ENCODE measurements at regions not wholly inside any gene's neighbourhood (a gene's known extent, or its start where the extent isn't known, plus 50 kb on each side); places are given as distances from the start of the nearest gene placed in this dataset.
"Not testable (repeated sequence)": the region's sequence is repeated elsewhere in the genome, so short reads cannot be mapped to it uniquely, and the experiment has no call there.

DNA sequence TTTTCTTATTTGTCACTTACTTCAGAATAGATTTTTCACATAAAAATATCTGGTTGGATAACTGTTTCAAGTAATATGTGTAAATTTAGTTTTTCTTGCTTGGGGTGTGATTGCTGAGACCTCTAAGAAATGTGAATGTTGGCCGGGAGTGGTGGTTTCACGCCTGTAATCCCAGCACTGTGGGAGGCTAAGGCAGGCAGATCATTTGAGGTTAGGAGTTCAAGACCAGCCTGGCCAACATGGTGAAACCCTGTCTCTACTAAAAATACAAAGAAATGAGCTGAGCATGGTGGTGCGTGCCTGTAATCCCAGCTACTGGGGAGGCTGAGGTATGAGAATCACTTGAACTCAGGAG is 161.5 kb downstream of the REEP3 start:
- not testable (repeated sequence) for H3K4me2 ChIP-seq (ENCODE audit: insufficient read depth, low read length, poor library complexity, severe bottlenecking); H3K23ac ChIP-seq (ENCODE audit: low read depth, low read length, poor library complexity); H2BK5ac ChIP-seq (ENCODE audit: low read length); H3K27ac ChIP-seq (replicated peaks; ENCODE audit: low read length); DNase-seq (ENCODE audit: low spot score); H3K14ac ChIP-seq (ENCODE audit: low read length); H4K91ac ChIP-seq (ENCODE audit: low read depth, low read length, poor library complexity); H2AFZ ChIP-seq (ENCODE audit: low read length); H3K36me3 ChIP-seq (replicated peaks in 1 of 2; ENCODE audit: control insufficient read depth in 2 of 2, insufficient read depth in 2 of 2, low read length in 2 of 2); H3K79me1 ChIP-seq (ENCODE audit: low read depth, low read length); H2BK120ac ChIP-seq (ENCODE audit: low read depth, low read length); H3K9me3 ChIP-seq (replicated peaks in 1 of 2; ENCODE audit: control insufficient read depth in 2 of 2, insufficient read depth in 1 of 2, low read depth in 1 of 2, low read length in 2 of 2); H3K9ac ChIP-seq (ENCODE audit: low read depth, low read length, poor library complexity); H3K4me3 ChIP-seq (ENCODE audit: low read length in 2 of 2); H3K4ac ChIP-seq (ENCODE audit: low read length); H4K8ac ChIP-seq (ENCODE audit: low read depth, low read length); H3K18ac ChIP-seq (ENCODE audit: low read length); H2BK15ac ChIP-seq (ENCODE audit: low read length); H2AK5ac ChIP-seq (ENCODE audit: low read depth, low read length); H3K27me3 ChIP-seq (ENCODE audit: control insufficient read depth in 3 of 3, insufficient read depth in 3 of 3, low read depth in 1 of 3, low read length in 3 of 3); H2BK12ac ChIP-seq (ENCODE audit: low read length); H3K4me1 ChIP-seq (ENCODE audit: control insufficient read depth in 2 of 2, insufficient read depth in 1 of 2, low read depth in 1 of 2, low read length in 2 of 2)
- WGBS, 2 donors (ENCODE audit: extremely low coverage in 2 of 2, insufficient read length in 2 of 2, insufficient replicate concordance in 1 of 2), result no CpG with 5 or more reads among the region's 3 CpGs

DNA sequence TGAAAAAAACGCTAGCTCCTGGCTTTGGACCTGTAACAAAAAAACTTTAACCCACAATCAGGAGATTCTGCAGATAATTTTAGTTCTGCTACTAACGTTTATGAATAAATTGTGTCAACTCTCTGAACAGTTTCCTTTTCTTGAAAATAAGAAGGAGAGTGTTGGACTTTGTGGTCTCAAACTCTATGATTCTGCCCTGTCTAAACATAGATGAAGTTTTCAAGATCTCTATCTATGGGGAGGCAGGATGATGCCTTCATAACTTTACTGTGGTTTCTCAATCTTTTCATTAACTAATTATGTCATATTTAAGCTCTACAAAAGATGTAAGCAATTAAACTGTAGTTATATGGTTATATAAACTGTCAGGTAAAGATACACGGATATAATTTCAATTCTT is 162.0 kb downstream of the REEP3 start:
- H3K4me2 ChIP-seq (ENCODE audit: insufficient read depth, low read length, poor library complexity, severe bottlenecking), result no peak overlapping the region
- no peak overlapping the region for H3K23ac ChIP-seq (ENCODE audit: low read depth, low read length, poor library complexity)
- no peak overlapping the region for H2BK120ac ChIP-seq (ENCODE audit: low read depth, low read length)
- H3K9me3 ChIP-seq (replicated peaks in 1 of 2; ENCODE audit: control insufficient read depth in 2 of 2, insufficient read depth in 1 of 2, low read depth in 1 of 2, low read length in 2 of 2), result no peaks in the 10 kb centered on the region
- no peak overlapping the region for H2BK15ac ChIP-seq (ENCODE audit: low read length)
- no peak overlapping the region for H3K4ac ChIP-seq (ENCODE audit: low read length)
- no peak overlapping the region for H4K8ac ChIP-seq (ENCODE audit: low read depth, low read length)
- H3K27me3 ChIP-seq (ENCODE audit: control insufficient read depth in 3 of 3, insufficient read depth in 3 of 3, low read depth in 1 of 3, low read length in 3 of 3), result no peaks in the 10 kb centered on the region
- no peak overlapping the region for H2AK5ac ChIP-seq (ENCODE audit: low read depth, low read length)
- H2BK12ac ChIP-seq (ENCODE audit: low read length), result no peak overlapping the region
- H3K14ac ChIP-seq (ENCODE audit: low read length), result no peak overlapping the region
- no peak for DNase-seq (ENCODE audit: low spot score)
- H3K18ac ChIP-seq (ENCODE audit: low read length), result no peak overlapping the region
- H2AFZ ChIP-seq (ENCODE audit: low read length), result no peak overlapping the region
- no peaks in the 10 kb centered on the region for H3K79me1 ChIP-seq (ENCODE audit: low read depth, low read length)
- WGBS, 2 donors (ENCODE audit: extremely low coverage in 2 of 2, insufficient read length in 2 of 2, insufficient replicate concordance in 1 of 2), result no CpG with 5 or more reads among the region's 3 CpGs
- no peak overlapping the region for H2BK5ac ChIP-seq (ENCODE audit: low read length)
- no peak overlapping the region for H3K9ac ChIP-seq (ENCODE audit: low read depth, low read length, poor library complexity)
- no peak overlapping the region for H3K27ac ChIP-seq (replicated peaks; ENCODE audit: low read length)
- H4K91ac ChIP-seq (ENCODE audit: low read depth, low read length, poor library complexity), result no peak overlapping the region
- no peaks in the 10 kb centered on the region for H3K36me3 ChIP-seq (replicated peaks in 1 of 2; ENCODE audit: control insufficient read depth in 2 of 2, insufficient read depth in 2 of 2, low read length in 2 of 2)
- H3K4me3 ChIP-seq (ENCODE audit: low read length in 2 of 2), result no peak overlapping the region
- no peaks in the 10 kb centered on the region for H3K4me1 ChIP-seq (ENCODE audit: control insufficient read depth in 2 of 2, insufficient read depth in 1 of 2, low read depth in 1 of 2, low read length in 2 of 2)

DNA sequence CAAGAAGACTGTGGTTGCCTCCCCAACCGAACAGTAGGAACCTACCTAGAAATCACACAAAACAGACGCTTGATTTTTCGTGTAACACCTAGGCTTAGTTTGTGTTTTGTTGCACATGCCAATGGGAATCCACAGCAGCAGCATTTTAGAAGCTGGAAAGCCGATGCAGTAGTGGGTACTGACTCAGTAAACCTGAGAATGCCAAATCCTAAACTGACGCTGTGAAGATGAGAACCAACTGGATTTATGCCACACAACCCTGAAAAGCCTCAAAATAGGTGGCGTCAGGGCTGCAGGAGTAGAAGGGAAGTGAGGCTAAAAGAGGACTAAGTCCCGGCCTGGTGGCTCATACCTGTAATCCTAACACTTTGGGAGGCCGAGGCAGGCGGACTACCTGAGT is 162.5 kb downstream of the REEP3 start:
- Histone ChIP-seq H3K27ac (replicated peaks; ENCODE audit: low read length) (no peak overlapping the region), H2BK15ac (ENCODE audit: low read length) (no peak overlapping the region), H3K79me1 (ENCODE audit: low read depth, low read length) (no peaks in the 10 kb centered on the region), H2AK5ac (ENCODE audit: low read depth, low read length) (no peak overlapping the region), H3K36me3 (replicated peaks in 1 of 2; ENCODE audit: control insufficient read depth in 2 of 2, insufficient read depth in 2 of 2, low read length in 2 of 2) (no peaks in the 10 kb centered on the region), H3K18ac (ENCODE audit: low read length) (no peak overlapping the region), H2BK120ac (ENCODE audit: low read depth, low read length) (no peak overlapping the region), H3K4ac (ENCODE audit: low read length) (no peak overlapping the region), H3K9me3 (replicated peaks in 1 of 2; ENCODE audit: control insufficient read depth in 2 of 2, insufficient read depth in 1 of 2, low read depth in 1 of 2, low read length in 2 of 2) (no peaks in the 10 kb centered on the region), H2BK5ac (ENCODE audit: low read length) (no peak overlapping the region), H3K27me3 (ENCODE audit: control insufficient read depth in 3 of 3, insufficient read depth in 3 of 3, low read depth in 1 of 3, low read length in 3 of 3) (no peaks in the 10 kb centered on the region), H4K8ac (ENCODE audit: low read depth, low read length) (no peak overlapping the region), H3K4me1 (ENCODE audit: control insufficient read depth in 2 of 2, insufficient read depth in 1 of 2, low read depth in 1 of 2, low read length in 2 of 2) (no peaks in the 10 kb centered on the region), H2AFZ (ENCODE audit: low read length) (no peak overlapping the region), H2BK12ac (ENCODE audit: low read length) (no peak overlapping the region), H3K4me2 (ENCODE audit: insufficient read depth, low read length, poor library complexity, severe bottlenecking) (no peak overlapping the region), H4K91ac (ENCODE audit: low read depth, low read length, poor library complexity) (no peak overlapping the region), H3K14ac (ENCODE audit: low read length) (no peak overlapping the region), H3K4me3 (ENCODE audit: low read length in 2 of 2) (no peak overlapping the region), H3K23ac (ENCODE audit: low read depth, low read length, poor library complexity) (no peak overlapping the region), H3K9ac (ENCODE audit: low read depth, low read length, poor library complexity) (no peak overlapping the region)
- WGBS, 2 donors (ENCODE audit: extremely low coverage in 2 of 2, insufficient read length in 2 of 2, insufficient replicate concordance in 1 of 2), result no CpG with 5 or more reads among the region's 9 CpGs
- no peak for DNase-seq (ENCODE audit: low spot score)

- no peak overlapping the region for H2AFZ ChIP-seq (ENCODE audit: low read length)
- no peak overlapping the region for H2BK15ac ChIP-seq (ENCODE audit: low read length)
- no peak overlapping the region for H4K91ac ChIP-seq (ENCODE audit: low read depth, low read length, poor library complexity)
- no peak overlapping the region for H3K4me2 ChIP-seq (ENCODE audit: insufficient read depth, low read length, poor library complexity, severe bottlenecking)
- no peak overlapping the region for H3K14ac ChIP-seq (ENCODE audit: low read length)
- no peaks in the 10 kb centered on the region for H3K4me1 ChIP-seq (ENCODE audit: control insufficient read depth in 2 of 2, insufficient read depth in 1 of 2, low read depth in 1 of 2, low read length in 2 of 2)
- no peak overlapping the region for H2BK12ac ChIP-seq (ENCODE audit: low read length)
- no peaks in the 10 kb centered on the region for H3K9me3 ChIP-seq (replicated peaks in 1 of 2; ENCODE audit: control insufficient read depth in 2 of 2, insufficient read depth in 1 of 2, low read depth in 1 of 2, low read length in 2 of 2)
- no peak overlapping the region for H3K4ac ChIP-seq (ENCODE audit: low read length)
- H3K27ac ChIP-seq (replicated peaks; ENCODE audit: low read length), result no peak overlapping the region
- no peak overlapping the region for H3K4me3 ChIP-seq (ENCODE audit: low read length in 2 of 2)
- H3K9ac ChIP-seq (ENCODE audit: low read depth, low read length, poor library complexity), result no peak overlapping the region
- no peak overlapping the region for H3K18ac ChIP-seq (ENCODE audit: low read length)
- H4K8ac ChIP-seq (ENCODE audit: low read depth, low read length), result no peak overlapping the region
- no peak for DNase-seq (ENCODE audit: low spot score)
- no peaks in the 10 kb centered on the region for H3K36me3 ChIP-seq (replicated peaks in 1 of 2; ENCODE audit: control insufficient read depth in 2 of 2, insufficient read depth in 2 of 2, low read length in 2 of 2)
- no CpG with 5 or more reads among the region's 6 CpGs for WGBS, 2 donors (ENCODE audit: extremely low coverage in 2 of 2, insufficient read length in 2 of 2, insufficient replicate concordance in 1 of 2)
- H2BK120ac ChIP-seq (ENCODE audit: low read depth, low read length), result no peak overlapping the region
- no peak overlapping the region for H3K23ac ChIP-seq (ENCODE audit: low read depth, low read length, poor library complexity)
- no peak overlapping the region for H2AK5ac ChIP-seq (ENCODE audit: low read depth, low read length)
- H3K79me1 ChIP-seq (ENCODE audit: low read depth, low read length), result no peaks in the 10 kb centered on the region
- H3K27me3 ChIP-seq (ENCODE audit: control insufficient read depth in 3 of 3, insufficient read depth in 3 of 3, low read depth in 1 of 3, low read length in 3 of 3), result no peaks in the 10 kb centered on the region
- H2BK5ac ChIP-seq (ENCODE audit: low read length), result no peak overlapping the region
Measured at GRCh38 chr10:63684257-63684936, 163.2 kb downstream of the REEP3 start.

Data from neuronal stem cell (in vitro differentiated cells).